ENCODE measurements at regions not wholly inside any gene's neighbourhood (a gene's known extent, or its start where the extent isn't known, plus 50 kb on each side); places are given as distances from the start of the nearest gene placed in this dataset.

DNA sequence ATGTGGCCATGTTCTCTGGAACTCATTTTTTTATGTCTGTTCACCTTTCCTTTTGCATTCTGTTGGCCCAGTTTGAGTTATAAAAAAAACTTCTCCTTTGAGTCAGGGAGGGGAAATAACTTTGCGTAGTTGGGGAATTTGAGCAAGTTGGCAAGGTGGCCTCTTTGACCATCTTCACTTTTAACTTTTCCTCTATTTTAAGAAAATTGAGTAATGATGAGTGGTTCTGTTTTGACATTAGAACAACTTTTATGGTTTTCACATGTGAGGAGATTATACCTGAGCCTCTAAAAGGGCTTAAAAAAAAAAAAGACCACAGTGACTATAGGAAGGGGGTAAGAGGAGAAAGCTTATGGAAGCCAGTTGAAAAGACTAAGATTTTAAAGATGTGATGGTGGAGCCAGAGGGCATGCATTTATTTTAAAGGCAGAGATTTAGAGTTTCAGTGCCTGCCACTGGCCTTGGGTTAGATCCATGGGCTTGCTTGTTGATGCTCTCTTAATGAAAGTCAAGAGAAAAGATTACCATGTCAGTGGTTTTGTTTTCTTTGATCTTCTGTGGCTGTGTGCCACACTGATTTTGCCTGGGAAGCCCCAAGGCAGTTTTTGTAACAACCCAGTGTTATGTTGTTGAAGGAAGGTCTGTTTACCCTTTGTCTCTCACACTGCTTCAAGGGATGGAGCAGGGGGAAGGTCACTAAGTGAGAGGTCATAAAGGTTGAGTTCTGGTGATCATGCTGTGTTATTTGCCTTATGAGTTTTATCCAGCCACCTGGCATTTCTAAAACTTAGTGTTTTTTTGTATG lies 219.7 kb upstream of the CD180 start:
- H3K9me3 ChIP-seq = no peaks in the 10 kb centered on the region
- whole genome bisulfite sequencing, 3 donors = 77 to 88% (median 86%) methylated on average over 1 of the region's 1 CpG
- no peaks in the 10 kb centered on the region for H3K27me3 ChIP-seq
- H3K36me3 ChIP-seq = no peaks in the 10 kb centered on the region
- no peak overlapping the region for H3K27ac ChIP-seq
- no peak overlapping the region for H3K4me3 ChIP-seq
- DNase-seq = peak in 2 of 5 donors; percentile 16 to 30
- intact Hi-C loops (cut with DNase I) = no loop called here
- TF ChIP-seq EP300 (IDR thresholded peaks at IDR 0.05) = no peak
- TF ChIP-seq POLR2A (IDR thresholded peaks at IDR 0.05) = no peak
- TF ChIP-seq, protein P1, sequence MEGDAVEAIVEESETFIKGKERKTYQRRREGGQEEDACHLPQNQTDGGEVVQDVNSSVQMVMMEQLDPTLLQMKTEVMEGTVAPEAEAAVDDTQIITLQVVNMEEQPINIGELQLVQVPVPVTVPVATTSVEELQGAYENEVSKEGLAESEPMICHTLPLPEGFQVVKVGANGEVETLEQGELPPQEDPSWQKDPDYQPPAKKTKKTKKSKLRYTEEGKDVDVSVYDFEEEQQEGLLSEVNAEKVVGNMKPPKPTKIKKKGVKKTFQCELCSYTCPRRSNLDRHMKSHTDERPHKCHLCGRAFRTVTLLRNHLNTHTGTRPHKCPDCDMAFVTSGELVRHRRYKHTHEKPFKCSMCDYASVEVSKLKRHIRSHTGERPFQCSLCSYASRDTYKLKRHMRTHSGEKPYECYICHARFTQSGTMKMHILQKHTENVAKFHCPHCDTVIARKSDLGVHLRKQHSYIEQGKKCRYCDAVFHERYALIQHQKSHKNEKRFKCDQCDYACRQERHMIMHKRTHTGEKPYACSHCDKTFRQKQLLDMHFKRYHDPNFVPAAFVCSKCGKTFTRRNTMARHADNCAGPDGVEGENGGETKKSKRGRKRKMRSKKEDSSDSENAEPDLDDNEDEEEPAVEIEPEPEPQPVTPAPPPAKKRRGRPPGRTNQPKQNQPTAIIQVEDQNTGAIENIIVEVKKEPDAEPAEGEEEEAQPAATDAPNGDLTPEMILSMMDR (IDR thresholded peaks at IDR 0.05) = no peak
- H3K4me1 ChIP-seq (ENCODE audit: insufficient read depth) = no peaks in the 10 kb centered on the region

DNA sequence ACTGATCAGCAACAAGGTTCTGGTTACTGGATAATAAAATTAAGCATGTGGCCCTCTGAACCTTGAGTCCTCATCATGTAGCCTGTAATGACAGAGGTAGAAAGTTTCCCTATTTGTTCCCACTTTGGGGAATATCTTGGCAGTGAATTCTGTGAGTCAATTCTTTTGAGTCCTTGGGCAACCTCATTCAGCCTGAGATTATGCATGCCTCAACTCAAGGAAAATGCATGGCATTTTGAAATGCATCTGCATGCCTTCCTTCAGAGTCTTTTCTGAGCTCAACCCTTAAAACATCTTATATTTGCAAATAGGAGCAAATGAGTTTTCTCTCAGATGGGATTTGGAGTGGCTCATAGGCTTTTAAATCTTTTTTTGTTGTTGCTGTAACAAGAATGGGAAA lies 218.1 kb upstream of the CD180 start:
- no peaks in the 10 kb centered on the region for H3K36me3 ChIP-seq
- DNase-seq = no peak

DNA sequence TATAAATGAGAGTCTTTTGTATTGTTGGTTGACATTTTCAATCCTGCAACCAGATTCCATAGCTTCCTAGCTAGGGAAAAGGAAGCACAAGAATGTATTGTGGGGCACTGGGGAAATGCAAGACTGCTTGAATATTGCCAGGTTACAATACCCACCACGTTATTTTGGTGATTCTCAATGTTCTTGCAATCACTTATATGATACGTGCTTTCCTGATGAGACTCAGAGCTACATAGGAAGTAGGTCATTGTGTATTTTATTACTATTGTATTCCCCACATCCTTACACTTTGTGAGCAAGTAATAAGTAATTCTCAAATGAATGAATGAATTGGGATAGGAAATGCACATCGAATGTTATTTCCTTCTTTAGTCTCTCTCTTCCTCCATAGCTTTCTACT lies 217.1 kb upstream of the CD180 start:
- Histone ChIP-seq H3K36me3 (no peaks in the 10 kb centered on the region), H3K4me3 (no peak overlapping the region), H3K27me3 (no peaks in the 10 kb centered on the region), H3K9me3 (no peaks in the 10 kb centered on the region), H3K27ac (no peak overlapping the region), H3K4me1 (ENCODE audit: insufficient read depth) (no peaks in the 10 kb centered on the region)
- no peak for TF ChIP-seq POLR2A (IDR thresholded peaks at IDR 0.05)
- TF ChIP-seq, protein P1 (IDR thresholded peaks at IDR 0.05) = no peak
- no peak for TF ChIP-seq EP300 (IDR thresholded peaks at IDR 0.05)
- no peak for DNase-seq
- intact Hi-C loops (cut with DNase I) = no loop called here
- 84 to 87% (median 85%) methylated on average over 3 of the region's 3 CpGs for WGBS, 3 donors

More for the DNA sequence above, 218.1 kb upstream of the CD180 start:
- TF ChIP-seq, protein P1 (IDR thresholded peaks at IDR 0.05) = no peak
- TF ChIP-seq EP300 (IDR thresholded peaks at IDR 0.05) = no peak
- no peaks in the 10 kb centered on the region for H3K4me1 ChIP-seq (ENCODE audit: insufficient read depth)
- no peaks in the 10 kb centered on the region for H3K9me3 ChIP-seq
- no peak overlapping the region for H3K27ac ChIP-seq
- no peaks in the 10 kb centered on the region for H3K27me3 ChIP-seq
- no peak overlapping the region for H3K4me3 ChIP-seq
- intact Hi-C loops (cut with DNase I) = no loop called here

DNA sequence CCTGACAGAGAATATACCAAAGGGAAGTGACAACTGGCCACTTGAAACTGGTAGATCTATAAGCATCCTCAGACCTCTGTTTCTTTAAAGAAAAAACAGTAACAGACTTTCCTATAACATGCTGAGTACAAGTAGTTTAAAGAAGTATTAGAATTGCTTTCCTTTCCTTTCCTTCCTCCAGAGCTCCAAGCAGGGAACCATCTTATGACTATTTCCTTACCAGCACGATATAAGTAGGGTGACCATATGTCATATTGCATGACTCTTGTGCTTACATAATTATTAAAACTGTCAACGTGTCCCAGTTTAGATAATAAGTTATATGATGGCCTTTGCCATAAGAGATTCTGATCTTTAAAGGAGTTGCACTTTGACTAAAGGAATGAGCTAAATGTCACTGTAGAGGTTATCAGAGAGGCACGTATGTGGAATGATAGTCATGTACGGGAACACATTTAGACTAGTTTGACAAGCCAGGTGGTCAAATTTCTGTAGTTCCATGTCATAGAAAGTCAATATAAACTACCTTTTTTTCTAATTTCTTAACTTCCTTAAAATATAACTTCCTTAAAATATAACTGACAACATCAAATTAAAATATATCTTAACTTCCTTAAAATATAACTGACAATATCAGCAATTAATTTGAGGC lies 212.7 kb upstream of the CD180 start:
- Histone ChIP-seq H3K27ac (no peak overlapping the region), H3K4me1 (ENCODE audit: insufficient read depth) (peaks cover 1% of the 10 kb centered on the region), H3K27me3 (no peaks in the 10 kb centered on the region), H3K4me3 (no peak overlapping the region), H3K36me3 (no peaks in the 10 kb centered on the region), H3K9me3 (no peaks in the 10 kb centered on the region)
- TF ChIP-seq POLR2A (IDR thresholded peaks at IDR 0.05) = no peak
- TF ChIP-seq EP300 (IDR thresholded peaks at IDR 0.05) = no peak
- TF ChIP-seq, protein P1 (IDR thresholded peaks at IDR 0.05) = no peak
- DNase-seq = no peak
- 75 to 80% (median 77%) methylated on average over 4 of the region's 4 CpGs for WGBS, 3 donors
- intact Hi-C loops (cut with DNase I) = no loop called here
